ENCODE measurements at regions not wholly inside any gene's neighbourhood (a gene's known extent, or its start where the extent isn't known, plus 50 kb on each side); places are given as distances from the start of the nearest gene placed in this dataset.

- no CpG with 5 or more reads among the region's 1 CpG for WGBS (ENCODE audit: insufficient coverage)
- CTCF ChIA-PET, result no interaction called here
- Histone ChIP-seq H3K9me3 (peaks cover 3% of the 10 kb centered on the region), H3K27ac (ENCODE audit: low read length) (no peak overlapping the region), H3K4me1 (ENCODE audit: control insufficient read depth in 1 of 2, extremely low read depth in 1 of 2, insufficient read depth in 2 of 2, low read length in 2 of 2) (no peaks in the 10 kb centered on the region), H3K36me3 (ENCODE audit: control insufficient read depth in 2 of 2, extremely low read depth in 1 of 2, insufficient read depth in 1 of 2, low read length in 1 of 2) (no peaks in the 10 kb centered on the region), H3K4me3 (ENCODE audit: control insufficient read depth in 1 of 2, extremely low read depth in 1 of 2, low read length in 1 of 2) (no peak overlapping the region), H3K27me3 (replicated peaks in 1 of 2; ENCODE audit: control insufficient read depth in 2 of 2, extremely low read depth in 1 of 2, insufficient read depth in 2 of 2, low read length in 1 of 2) (no peaks in the 10 kb centered on the region)
- POLR2A ChIA-PET, result no interaction called here
- no peak overlapping the region for H3K27ac Mint-ChIP-seq
- no peaks in the 10 kb centered on the region for H3K4me1 Mint-ChIP-seq
- no peaks in the 10 kb centered on the region for H3K27me3 Mint-ChIP-seq
- DNase-seq (no peak), ATAC-seq (replicated peaks in 1 of 4) (no peak)
- H3K36me3 Mint-ChIP-seq, result no peaks in the 10 kb centered on the region
- H3K9me3 Mint-ChIP-seq, result peaks cover under 1 to 6% (median 3%) of the 10 kb centered on the region in 3 donors
- no peak overlapping the region for H3K4me3 Mint-ChIP-seq
Observed at GRCh38 chr5:18977880-18978279, 1010.1 kb downstream of the CDH18 start.

GRCh38 chr5:18984559-18985080, 1003.4 kb downstream of the CDH18 start:
- H3K4me3 Mint-ChIP-seq, result no peak overlapping the region
- H3K36me3 ChIP-seq (ENCODE audit: control insufficient read depth in 2 of 2, extremely low read depth in 1 of 2, insufficient read depth in 1 of 2, low read length in 1 of 2), result no peaks in the 10 kb centered on the region
- peaks cover 4 to 13% (median 7%) of the 10 kb centered on the region in 3 donors for H3K9me3 Mint-ChIP-seq
- POLR2A ChIA-PET, result no interaction called here
- no peak overlapping the region for H3K4me3 ChIP-seq (ENCODE audit: control insufficient read depth in 1 of 2, extremely low read depth in 1 of 2, low read length in 1 of 2)
- H3K27me3 Mint-ChIP-seq, result no peaks in the 10 kb centered on the region
- no peaks in the 10 kb centered on the region for H3K4me1 Mint-ChIP-seq
- no peak overlapping the region for H3K27ac ChIP-seq (ENCODE audit: low read length)
- H3K27ac Mint-ChIP-seq, result no peak overlapping the region
- ATAC-seq (replicated peaks in 1 of 4), result no peak
- no CpG with 5 or more reads among the region's 6 CpGs for WGBS (ENCODE audit: insufficient coverage)
- CTCF ChIA-PET, result no interaction called here
- H3K36me3 Mint-ChIP-seq, result no peaks in the 10 kb centered on the region
- H3K4me1 ChIP-seq (ENCODE audit: control insufficient read depth in 1 of 2, extremely low read depth in 1 of 2, insufficient read depth in 2 of 2, low read length in 2 of 2), result no peaks in the 10 kb centered on the region
- no peaks in the 10 kb centered on the region for H3K27me3 ChIP-seq (replicated peaks in 1 of 2; ENCODE audit: control insufficient read depth in 2 of 2, extremely low read depth in 1 of 2, insufficient read depth in 2 of 2, low read length in 1 of 2)
- no peak for DNase-seq
- peaks cover 3% of the 10 kb centered on the region for H3K9me3 ChIP-seq

GRCh38 chr5:18985171-18985758, 1002.7 kb downstream of the CDH18 start:
- Mint-ChIP-seq H3K9me3 (peaks cover 4 to 9% (median 7%) of the 10 kb centered on the region in 3 donors), H3K4me3 (no peak overlapping the region), H3K36me3 (no peaks in the 10 kb centered on the region), H3K27ac (no peak overlapping the region), H3K27me3 (no peaks in the 10 kb centered on the region), H3K4me1 (no peaks in the 10 kb centered on the region)
- POLR2A ChIA-PET, result no interaction called here
- no peak for DNase-seq
- Histone ChIP-seq H3K27me3 (replicated peaks in 1 of 2; ENCODE audit: control insufficient read depth in 2 of 2, extremely low read depth in 1 of 2, insufficient read depth in 2 of 2, low read length in 1 of 2) (no peaks in the 10 kb centered on the region), H3K9me3 (peaks cover 3% of the 10 kb centered on the region), H3K36me3 (ENCODE audit: control insufficient read depth in 2 of 2, extremely low read depth in 1 of 2, insufficient read depth in 1 of 2, low read length in 1 of 2) (no peaks in the 10 kb centered on the region), H3K4me3 (ENCODE audit: control insufficient read depth in 1 of 2, extremely low read depth in 1 of 2, low read length in 1 of 2) (no peak overlapping the region), H3K27ac (ENCODE audit: low read length) (no peak overlapping the region), H3K4me1 (ENCODE audit: control insufficient read depth in 1 of 2, extremely low read depth in 1 of 2, insufficient read depth in 2 of 2, low read length in 2 of 2) (no peaks in the 10 kb centered on the region)
- no peak for ATAC-seq (replicated peaks in 1 of 4)
- WGBS (ENCODE audit: insufficient coverage), result 20% methylated on average over 1 of the region's 5 CpGs
- CTCF ChIA-PET, result no interaction called here

GRCh38 chr5:18987101-18987500, 1000.9 kb downstream of the CDH18 start:
- H3K4me1 Mint-ChIP-seq, result no peaks in the 10 kb centered on the region
- Histone ChIP-seq H3K9me3 (peaks cover 3% of the 10 kb centered on the region), H3K27me3 (replicated peaks in 1 of 2; ENCODE audit: control insufficient read depth in 2 of 2, extremely low read depth in 1 of 2, insufficient read depth in 2 of 2, low read length in 1 of 2) (no peaks in the 10 kb centered on the region), H3K4me3 (ENCODE audit: control insufficient read depth in 1 of 2, extremely low read depth in 1 of 2, low read length in 1 of 2) (no peak overlapping the region), H3K4me1 (ENCODE audit: control insufficient read depth in 1 of 2, extremely low read depth in 1 of 2, insufficient read depth in 2 of 2, low read length in 2 of 2) (no peaks in the 10 kb centered on the region), H3K36me3 (ENCODE audit: control insufficient read depth in 2 of 2, extremely low read depth in 1 of 2, insufficient read depth in 1 of 2, low read length in 1 of 2) (no peaks in the 10 kb centered on the region), H3K27ac (ENCODE audit: low read length) (no peak overlapping the region)
- H3K27ac Mint-ChIP-seq, result no peak overlapping the region
- peaks cover 4 to 9% (median 4%) of the 10 kb centered on the region in 3 donors for H3K9me3 Mint-ChIP-seq
- no peaks in the 10 kb centered on the region for H3K36me3 Mint-ChIP-seq
- DNase-seq, result no peak
- ChIA-PET CTCF (no interaction called here), POLR2A (no interaction called here)
- H3K4me3 Mint-ChIP-seq, result no peak overlapping the region
- WGBS (ENCODE audit: insufficient coverage), result 100% methylated on average over 1 of the region's 1 CpG
- ATAC-seq (replicated peaks in 1 of 4), result no peak
- H3K27me3 Mint-ChIP-seq, result no peaks in the 10 kb centered on the region

- DNase-seq (no peak), ATAC-seq (replicated peaks in 1 of 4) (no peak)
- CTCF ChIA-PET, result no interaction called here
- no peak overlapping the region for H3K4me3 ChIP-seq (ENCODE audit: control insufficient read depth in 1 of 2, extremely low read depth in 1 of 2, low read length in 1 of 2)
- no peak overlapping the region for H3K4me3 Mint-ChIP-seq
- WGBS (ENCODE audit: insufficient coverage), result no CpG with 5 or more reads among the region's 1 CpG
- H3K4me1 Mint-ChIP-seq, result no peaks in the 10 kb centered on the region
- H3K4me1 ChIP-seq (ENCODE audit: control insufficient read depth in 1 of 2, extremely low read depth in 1 of 2, insufficient read depth in 2 of 2, low read length in 2 of 2), result no peaks in the 10 kb centered on the region
- POLR2A ChIA-PET, result no interaction called here
- peaks cover 0 to 3% (median 0%) of the 10 kb centered on the region in 3 donors for H3K9me3 Mint-ChIP-seq
- no peak overlapping the region for H3K27ac ChIP-seq (ENCODE audit: low read length)
- H3K9me3 ChIP-seq, result no peaks in the 10 kb centered on the region
- H3K27ac Mint-ChIP-seq, result no peak overlapping the region
- no peaks in the 10 kb centered on the region for H3K27me3 Mint-ChIP-seq
- no peaks in the 10 kb centered on the region for H3K36me3 ChIP-seq (ENCODE audit: control insufficient read depth in 2 of 2, extremely low read depth in 1 of 2, insufficient read depth in 1 of 2, low read length in 1 of 2)
- no peaks in the 10 kb centered on the region for H3K27me3 ChIP-seq (replicated peaks in 1 of 2; ENCODE audit: control insufficient read depth in 2 of 2, extremely low read depth in 1 of 2, insufficient read depth in 2 of 2, low read length in 1 of 2)
- H3K36me3 Mint-ChIP-seq, result no peaks in the 10 kb centered on the region
Observed at GRCh38 chr5:18990852-18991251, 997.1 kb downstream of the CDH18 start.

- no peaks in the 10 kb centered on the region for H3K36me3 Mint-ChIP-seq
- ChIA-PET POLR2A (no interaction called here), CTCF (no interaction called here)
- H3K4me1 Mint-ChIP-seq, result no peaks in the 10 kb centered on the region
- peaks cover 0 to 3% (median 0%) of the 10 kb centered on the region in 3 donors for H3K9me3 Mint-ChIP-seq
- Histone ChIP-seq H3K27me3 (replicated peaks in 1 of 2; ENCODE audit: control insufficient read depth in 2 of 2, extremely low read depth in 1 of 2, insufficient read depth in 2 of 2, low read length in 1 of 2) (no peaks in the 10 kb centered on the region), H3K36me3 (ENCODE audit: control insufficient read depth in 2 of 2, extremely low read depth in 1 of 2, insufficient read depth in 1 of 2, low read length in 1 of 2) (no peaks in the 10 kb centered on the region), H3K9me3 (no peaks in the 10 kb centered on the region), H3K27ac (ENCODE audit: low read length) (no peak overlapping the region), H3K4me3 (ENCODE audit: control insufficient read depth in 1 of 2, extremely low read depth in 1 of 2, low read length in 1 of 2) (no peak overlapping the region), H3K4me1 (ENCODE audit: control insufficient read depth in 1 of 2, extremely low read depth in 1 of 2, insufficient read depth in 2 of 2, low read length in 2 of 2) (no peaks in the 10 kb centered on the region)
- ATAC-seq (replicated peaks in 1 of 4) (no peak), DNase-seq (no peak)
- no peaks in the 10 kb centered on the region for H3K27me3 Mint-ChIP-seq
- H3K4me3 Mint-ChIP-seq, result no peak overlapping the region
- H3K27ac Mint-ChIP-seq, result no peak overlapping the region
- WGBS (ENCODE audit: insufficient coverage), result no CpG with 5 or more reads among the region's 1 CpG
Observed at GRCh38 chr5:18992264-18992663, 995.7 kb downstream of the CDH18 start.

- Histone ChIP-seq H3K36me3 (ENCODE audit: control insufficient read depth in 2 of 2, extremely low read depth in 1 of 2, insufficient read depth in 1 of 2, low read length in 1 of 2) (no peaks in the 10 kb centered on the region), H3K4me1 (ENCODE audit: control insufficient read depth in 1 of 2, extremely low read depth in 1 of 2, insufficient read depth in 2 of 2, low read length in 2 of 2) (no peaks in the 10 kb centered on the region), H3K9me3 (no peaks in the 10 kb centered on the region), H3K4me3 (ENCODE audit: control insufficient read depth in 1 of 2, extremely low read depth in 1 of 2, low read length in 1 of 2) (no peak overlapping the region), H3K27me3 (replicated peaks in 1 of 2; ENCODE audit: control insufficient read depth in 2 of 2, extremely low read depth in 1 of 2, insufficient read depth in 2 of 2, low read length in 1 of 2) (no peaks in the 10 kb centered on the region), H3K27ac (ENCODE audit: low read length) (no peak overlapping the region)
- no peak for ATAC-seq (replicated peaks in 1 of 4)
- DNase-seq, result no peak
- ChIA-PET POLR2A (no interaction called here), CTCF (no interaction called here)
- no peaks in the 10 kb centered on the region for H3K4me1 Mint-ChIP-seq
- no peak overlapping the region for H3K27ac Mint-ChIP-seq
- no peaks in the 10 kb centered on the region for H3K27me3 Mint-ChIP-seq
- H3K9me3 Mint-ChIP-seq, result peaks cover under 1 to 5% (median 4%) of the 10 kb centered on the region in 3 donors
- H3K36me3 Mint-ChIP-seq, result no peaks in the 10 kb centered on the region
- no peak overlapping the region for H3K4me3 Mint-ChIP-seq
Observed at GRCh38 chr5:18999478-18999877, 988.5 kb downstream of the CDH18 start.

Measured in T-cell (primary cell).